DOHH2 (cell line): ENCODE measurements at regions not wholly inside any gene's neighbourhood (a gene's known extent, or its start where the extent isn't known, plus 50 kb on each side); places are given as distances from the start of the nearest gene placed in this dataset.

Source experiments
- CTCF ChIP-seq: fragments of 200-600 bp; sonication (generic); IDR thresholded peaks from one replicate; pipeline ENCODE4 v1.5.1; 2014; ENCODE audit warnings: antibody characterized with exemption, mild to moderate bottlenecking, low read depth, low read length; ENCODE audit not compliant: poor library complexity, severe bottlenecking
- EZH2phosphoT487 ChIP-seq: fragments of 200-600 bp; sonication (generic); IDR thresholded peaks from 2 replicates; pipeline ENCODE4 v1.6.1; 2017; ENCODE audit warnings: borderline replicate concordance, mild to moderate bottlenecking, antibody characterized with exemption, low read length, moderate library complexity, mixed read lengths

GRCh38 chr4:43680421-43680820 is 768.2 kb downstream of the KCTD8 start:
- TF ChIP-seq CTCF = no peak
- no peak for TF ChIP-seq EZH2phosphoT487
